ENCODE measurements at regions not wholly inside any gene's neighbourhood (a gene's known extent, or its start where the extent isn't known, plus 50 kb on each side); places are given as distances from the start of the nearest gene placed in this dataset.

DNA sequence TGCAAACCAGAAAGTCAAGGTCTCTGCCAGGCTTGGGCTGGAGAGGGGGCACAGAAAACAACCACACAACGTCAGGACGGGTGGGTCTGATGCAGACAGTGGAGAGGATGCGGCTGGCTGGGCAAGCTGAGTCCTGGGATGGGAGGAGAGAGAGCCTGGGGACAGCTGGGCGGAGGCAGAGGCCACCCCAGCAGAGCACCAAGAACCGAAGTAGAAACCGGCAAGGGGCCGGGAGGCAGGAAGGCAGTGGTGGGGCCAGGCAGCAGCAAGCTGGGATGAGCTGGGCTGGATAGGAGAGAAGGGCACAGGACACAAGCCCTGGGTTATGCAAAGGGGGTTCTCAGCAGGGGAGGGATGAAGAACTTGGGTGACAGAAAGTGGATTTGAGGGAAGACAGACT, 188.2 kb downstream of the SHANK2 start:
- no peak for DNase-seq (ENCODE audit: low spot score)
- in situ Hi-C loops (cut with MboI; ENCODE audit: low sequenced_read_pairs, unreplicated experiment), result no loop called here
- TF ChIP-seq, protein P1, sequence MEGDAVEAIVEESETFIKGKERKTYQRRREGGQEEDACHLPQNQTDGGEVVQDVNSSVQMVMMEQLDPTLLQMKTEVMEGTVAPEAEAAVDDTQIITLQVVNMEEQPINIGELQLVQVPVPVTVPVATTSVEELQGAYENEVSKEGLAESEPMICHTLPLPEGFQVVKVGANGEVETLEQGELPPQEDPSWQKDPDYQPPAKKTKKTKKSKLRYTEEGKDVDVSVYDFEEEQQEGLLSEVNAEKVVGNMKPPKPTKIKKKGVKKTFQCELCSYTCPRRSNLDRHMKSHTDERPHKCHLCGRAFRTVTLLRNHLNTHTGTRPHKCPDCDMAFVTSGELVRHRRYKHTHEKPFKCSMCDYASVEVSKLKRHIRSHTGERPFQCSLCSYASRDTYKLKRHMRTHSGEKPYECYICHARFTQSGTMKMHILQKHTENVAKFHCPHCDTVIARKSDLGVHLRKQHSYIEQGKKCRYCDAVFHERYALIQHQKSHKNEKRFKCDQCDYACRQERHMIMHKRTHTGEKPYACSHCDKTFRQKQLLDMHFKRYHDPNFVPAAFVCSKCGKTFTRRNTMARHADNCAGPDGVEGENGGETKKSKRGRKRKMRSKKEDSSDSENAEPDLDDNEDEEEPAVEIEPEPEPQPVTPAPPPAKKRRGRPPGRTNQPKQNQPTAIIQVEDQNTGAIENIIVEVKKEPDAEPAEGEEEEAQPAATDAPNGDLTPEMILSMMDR (IDR thresholded peaks at IDR 0.05; ENCODE audit: borderline replicate concordance, control extremely low read depth, extremely low read depth, insufficient read depth, missing control alignments), result no peak

DNA sequence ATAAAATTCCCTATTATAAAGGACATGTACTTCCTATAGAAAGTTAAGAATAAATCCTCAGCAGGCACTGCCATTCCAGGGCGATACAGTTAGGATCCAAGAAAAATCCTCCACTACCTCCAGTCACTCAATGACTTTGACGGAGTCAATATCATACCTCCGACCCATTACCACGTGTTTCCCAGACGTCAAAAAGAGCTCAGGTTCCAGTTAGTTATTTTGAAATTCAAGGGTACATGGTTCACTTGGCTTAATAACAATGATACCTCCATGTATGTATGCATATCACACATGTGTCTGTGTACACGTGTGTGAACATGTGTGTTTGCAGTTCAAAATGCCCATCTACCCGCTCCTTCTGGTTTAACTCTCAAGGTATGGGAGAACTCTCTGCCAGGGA, 189.2 kb downstream of the SHANK2 start:
- TF ChIP-seq, protein P1 (IDR thresholded peaks at IDR 0.05; ENCODE audit: borderline replicate concordance, control extremely low read depth, extremely low read depth, insufficient read depth, missing control alignments), result no peak

DNA sequence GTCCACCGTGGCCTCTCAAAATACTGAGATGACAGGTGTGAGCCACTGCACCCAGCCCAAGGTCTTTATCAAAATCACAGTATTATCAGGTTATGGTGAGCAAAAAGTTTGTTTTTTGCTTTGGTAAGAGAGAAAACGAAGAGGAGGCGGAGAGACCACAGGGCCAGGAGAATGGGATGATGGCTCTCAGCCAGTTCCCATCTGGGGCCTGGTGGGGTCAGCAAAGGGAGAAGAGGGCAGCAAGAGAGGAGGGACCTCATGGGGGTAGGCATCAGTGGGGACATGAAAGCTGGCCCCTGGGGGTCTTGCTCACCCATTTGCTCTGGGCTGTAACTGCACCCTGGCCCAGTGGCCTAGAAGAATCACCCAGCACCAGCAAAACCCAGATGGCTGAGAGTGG, 190.2 kb downstream of the SHANK2 start:
- TF ChIP-seq, protein P1 (IDR thresholded peaks at IDR 0.05; ENCODE audit: borderline replicate concordance, control extremely low read depth, extremely low read depth, insufficient read depth, missing control alignments), result no peak
- DNase-seq (ENCODE audit: low spot score), result no peak
- in situ Hi-C loops (cut with MboI; ENCODE audit: low sequenced_read_pairs, unreplicated experiment), result no loop called here

More for the DNA sequence above, 189.2 kb downstream of the SHANK2 start:
- in situ Hi-C loops (cut with MboI; ENCODE audit: low sequenced_read_pairs, unreplicated experiment), result no loop called here
- DNase-seq (ENCODE audit: low spot score), result no peak

DNA sequence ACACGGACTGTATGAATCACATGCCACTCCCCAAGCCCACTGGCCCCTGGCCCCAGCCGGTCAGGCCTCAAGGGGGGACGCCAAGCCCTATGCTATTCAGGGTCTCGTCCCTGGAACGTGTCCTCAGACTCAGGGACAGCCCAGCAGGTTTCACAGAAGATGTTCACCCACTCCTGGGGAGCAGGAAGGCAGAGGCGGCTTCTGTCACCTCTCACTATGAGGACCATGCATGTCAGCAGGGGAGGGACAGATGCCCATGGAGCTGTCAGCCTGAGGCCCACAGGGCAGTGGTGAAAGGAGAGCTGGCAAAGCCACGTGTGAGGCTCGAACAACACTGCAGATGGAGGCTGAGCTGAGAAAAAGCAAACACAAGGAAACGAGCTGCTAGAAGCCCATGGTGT, 192.0 kb downstream of the SHANK2 start:
- TF ChIP-seq, protein P1 (IDR thresholded peaks at IDR 0.05; ENCODE audit: borderline replicate concordance, control extremely low read depth, extremely low read depth, insufficient read depth, missing control alignments), result no peak
- no peak for DNase-seq (ENCODE audit: low spot score)
- in situ Hi-C loops (cut with MboI; ENCODE audit: low sequenced_read_pairs, unreplicated experiment), result no loop called here

DNA sequence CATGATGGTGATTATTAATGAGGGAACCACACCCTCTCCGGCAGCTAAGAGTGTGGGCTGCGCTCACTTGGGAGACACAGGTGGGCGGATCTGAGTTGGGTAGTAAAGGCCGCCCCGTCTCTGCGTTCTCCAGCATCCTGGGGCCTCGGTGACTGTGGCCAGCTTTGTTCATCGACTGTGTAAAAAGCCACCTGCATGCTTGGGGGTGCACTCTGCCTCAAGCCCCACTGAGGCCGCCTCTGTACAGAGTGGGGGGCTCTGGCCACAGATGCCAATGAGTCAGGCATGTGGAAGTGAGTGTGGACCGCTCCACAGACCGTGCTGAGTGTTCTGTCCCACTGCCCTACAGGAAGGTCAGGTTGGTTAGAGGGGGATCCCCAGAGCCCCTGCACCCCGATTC, 192.7 kb downstream of the SHANK2 start:
- TF ChIP-seq, protein P1 (IDR thresholded peaks at IDR 0.05; ENCODE audit: borderline replicate concordance, control extremely low read depth, extremely low read depth, insufficient read depth, missing control alignments), result no peak
- in situ Hi-C loops (cut with MboI; ENCODE audit: low sequenced_read_pairs, unreplicated experiment), result no loop called here
- no peak for DNase-seq (ENCODE audit: low spot score)

DNA sequence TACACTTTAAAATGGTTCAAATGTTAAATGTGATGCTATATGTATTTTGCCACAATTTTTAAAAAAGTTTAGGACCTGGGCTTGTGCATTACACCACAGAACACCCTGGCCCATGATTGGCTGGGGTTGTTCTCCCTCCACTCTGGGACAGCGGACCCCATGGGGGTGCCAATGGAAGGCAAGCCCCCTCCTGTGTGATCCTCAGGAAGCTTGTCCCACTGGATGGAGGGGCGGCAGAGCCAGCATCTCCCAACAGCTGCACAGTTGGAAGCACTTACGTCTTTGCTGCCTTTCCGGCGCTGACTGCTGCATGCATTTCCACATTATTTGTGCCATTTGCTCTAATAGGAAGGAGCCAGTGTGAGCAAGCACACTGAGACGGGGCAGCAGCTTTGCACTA, 196.5 kb downstream of the SHANK2 start:
- no peak for DNase-seq (ENCODE audit: low spot score)
- in situ Hi-C loops (cut with MboI; ENCODE audit: low sequenced_read_pairs, unreplicated experiment), result no loop called here
- TF ChIP-seq, protein P1 (IDR thresholded peaks at IDR 0.05; ENCODE audit: borderline replicate concordance, control extremely low read depth, extremely low read depth, insufficient read depth, missing control alignments), result no peak
